TTC549 (cell line): ENCODE measurements at regions not wholly inside any gene's neighbourhood (a gene's known extent, or its start where the extent isn't known, plus 50 kb on each side); places are given as distances from the start of the nearest gene placed in this dataset.
"Not testable (repeated sequence)": the region's sequence is repeated elsewhere in the genome, so short reads cannot be mapped to it uniquely, and the experiment has no call there.

ENCODE experiments used
- FAIRE-seq: peaks from 2 replicates; lab custom pipeline; 2012; peaks lifted over from hg19 to GRCh38; lab: Jason Lieb, UNC

DNA sequence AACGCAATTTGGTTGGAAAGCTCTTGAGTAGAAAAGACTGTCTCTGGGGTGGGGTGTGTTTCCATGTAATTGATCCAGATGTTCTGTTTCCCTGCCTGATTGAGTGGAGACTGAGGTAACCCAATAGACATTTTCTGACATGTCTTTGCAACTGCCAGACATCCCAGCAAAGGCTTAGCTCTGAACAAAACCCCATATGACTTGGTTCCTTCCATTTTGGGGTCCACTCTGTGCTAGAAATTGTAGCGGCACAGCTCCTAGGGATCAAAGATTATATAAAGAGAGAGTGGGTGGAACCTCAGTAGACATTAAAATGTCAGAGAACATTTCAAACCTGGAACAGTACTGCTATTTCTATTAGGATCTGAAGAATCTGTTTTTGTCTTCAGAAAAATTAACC, 189.3 kb downstream of the EDN1 start:
- FAIRE-seq: no peak

- FAIRE-seq: no peak
These were observed 189.7 kb downstream of the EDN1 start for GRCh38 chr6:12479881-12480280.

DNA sequence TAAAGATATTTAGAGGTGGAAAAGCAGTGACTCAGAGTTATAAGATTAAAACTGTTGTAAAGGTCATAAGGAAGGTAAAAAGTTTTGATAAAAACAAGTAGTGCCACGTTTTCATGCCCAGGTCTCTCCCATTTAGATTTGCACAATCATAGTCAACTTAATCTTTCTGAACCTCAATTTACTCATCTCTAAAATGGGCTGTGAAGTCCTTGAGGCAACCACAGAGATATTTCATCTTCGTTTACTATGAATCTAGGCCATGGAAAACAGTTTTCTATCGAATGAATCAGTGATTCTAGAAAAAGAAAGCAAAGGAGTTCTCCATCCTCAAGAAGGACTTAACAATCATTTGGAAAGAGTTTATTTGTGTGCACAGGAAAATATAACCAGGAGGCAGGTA, 190.2 kb downstream of the EDN1 start:
- no peak for FAIRE-seq

DNA sequence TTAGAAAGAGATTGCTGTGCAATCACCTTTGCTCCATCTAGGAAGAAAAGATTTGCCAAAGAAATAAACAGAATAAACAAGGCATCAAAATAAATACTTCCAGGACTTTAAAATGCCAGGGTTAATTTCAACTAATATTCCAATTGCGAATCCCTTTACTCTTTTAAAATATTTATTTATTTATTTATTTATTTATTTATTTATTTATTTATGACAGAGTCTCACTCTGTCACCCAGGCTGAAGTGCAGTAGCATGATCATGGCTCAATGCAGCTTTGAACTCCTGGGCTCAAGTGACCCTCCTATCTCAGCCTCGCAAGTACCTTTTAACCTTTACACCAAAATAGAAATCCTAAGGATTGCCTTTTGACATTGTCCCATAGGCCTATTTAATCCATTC, 191.1 kb downstream of the EDN1 start:
- no peak for FAIRE-seq

DNA sequence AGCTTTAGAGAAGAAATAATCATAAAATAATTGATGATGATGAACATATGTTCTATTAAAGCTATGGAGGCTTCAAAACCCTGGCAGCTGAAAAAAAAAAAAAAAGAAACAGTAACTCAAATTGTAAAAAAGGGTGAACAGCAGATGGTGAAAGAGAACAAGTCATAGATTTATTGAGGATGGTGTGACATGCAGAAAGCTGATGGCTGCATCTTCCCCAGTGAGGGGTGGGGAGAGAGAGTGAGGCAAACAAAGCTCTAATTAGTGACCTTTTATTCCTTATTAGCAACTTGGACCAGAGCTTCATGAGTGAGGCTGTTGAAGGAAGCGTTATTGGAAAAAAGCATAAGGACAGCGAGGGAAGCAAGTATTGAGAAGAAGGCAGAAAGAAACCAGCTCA, 191.7 kb downstream of the EDN1 start:
- no peak for FAIRE-seq

- no peak for FAIRE-seq
These were observed 192.5 kb downstream of the EDN1 start for GRCh38 chr6:12482386-12483375.

DNA sequence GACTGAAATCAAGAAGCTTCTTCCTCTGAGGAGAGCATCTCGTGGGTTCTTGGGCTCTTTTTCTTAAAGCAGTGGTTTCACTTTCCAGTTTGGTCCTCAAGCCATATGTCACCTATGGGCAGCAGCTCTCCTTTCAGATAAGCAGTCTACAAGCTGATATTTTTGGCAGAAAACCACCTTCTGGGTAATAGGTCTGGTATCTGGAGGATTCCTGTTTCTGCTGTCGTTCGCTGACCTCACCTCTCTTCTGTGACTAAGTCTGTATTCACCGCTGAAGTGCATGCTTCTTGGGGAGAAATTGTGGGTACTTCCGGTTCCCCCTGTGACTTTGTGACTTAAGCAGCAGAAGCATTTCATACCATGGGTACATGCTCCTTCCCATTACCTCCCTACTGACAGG, 193.6 kb downstream of the EDN1 start:
- FAIRE-seq: no peak

- FAIRE-seq: no peak
These were observed 194.4 kb downstream of the EDN1 start for GRCh38 chr6:12484519-12484918.

GRCh38 chr6:12485226-12485764, 195.1 kb downstream of the EDN1 start:
- no peak for FAIRE-seq

- no peak for FAIRE-seq
These were observed 195.7 kb downstream of the EDN1 start for GRCh38 chr6:12485837-12486236.

DNA sequence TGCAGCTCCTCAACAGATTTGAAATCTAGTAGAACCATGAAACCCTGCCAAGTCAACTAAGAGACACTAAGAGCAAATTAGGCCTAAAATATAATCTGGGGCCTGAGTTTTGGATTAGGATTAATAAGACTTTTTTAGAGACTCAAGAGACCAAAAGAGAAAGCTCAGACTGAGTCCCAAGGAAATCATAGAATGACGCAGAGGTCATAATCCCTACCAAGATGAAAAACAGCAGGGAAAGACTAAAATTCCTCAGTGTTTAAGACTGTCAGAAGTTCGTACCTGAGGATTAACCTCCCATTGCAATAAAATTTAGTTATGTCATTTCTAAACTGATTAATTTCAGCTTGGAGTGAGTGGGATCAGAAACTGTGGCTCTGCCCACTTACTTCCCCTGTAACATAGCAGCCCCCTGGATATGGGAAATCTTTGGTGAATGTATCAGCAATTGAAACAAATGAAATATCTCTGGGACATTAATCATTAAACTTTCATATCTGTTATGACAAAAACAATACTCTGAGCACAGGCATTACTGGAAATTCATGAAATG, 200.3 kb downstream of the EDN1 start:
- no peak for FAIRE-seq

GRCh38 chr6:12490904-12491571, 200.9 kb downstream of the EDN1 start:
- no peak for FAIRE-seq

DNA sequence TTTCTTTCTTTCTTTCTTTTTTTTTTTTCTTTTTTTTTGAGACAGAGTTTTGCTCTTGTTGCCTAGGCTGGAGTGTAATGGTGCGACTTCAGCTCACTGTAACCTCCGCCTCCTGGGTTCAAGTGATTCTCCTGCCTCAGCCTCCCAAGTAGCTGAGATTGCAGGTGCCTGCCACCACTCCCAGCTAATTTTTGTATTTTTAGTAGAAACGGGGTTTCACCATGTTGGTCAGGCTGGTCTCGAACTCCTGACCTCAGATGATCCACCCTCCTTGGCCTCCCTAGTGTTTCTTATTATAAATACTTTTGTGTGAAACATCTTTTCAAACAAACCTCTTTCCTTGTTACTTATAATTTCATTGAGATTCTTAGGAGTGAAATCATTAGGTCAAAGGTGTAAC, 202.8 kb downstream of the EDN1 start:
- not testable (repeated sequence) for FAIRE-seq

DNA sequence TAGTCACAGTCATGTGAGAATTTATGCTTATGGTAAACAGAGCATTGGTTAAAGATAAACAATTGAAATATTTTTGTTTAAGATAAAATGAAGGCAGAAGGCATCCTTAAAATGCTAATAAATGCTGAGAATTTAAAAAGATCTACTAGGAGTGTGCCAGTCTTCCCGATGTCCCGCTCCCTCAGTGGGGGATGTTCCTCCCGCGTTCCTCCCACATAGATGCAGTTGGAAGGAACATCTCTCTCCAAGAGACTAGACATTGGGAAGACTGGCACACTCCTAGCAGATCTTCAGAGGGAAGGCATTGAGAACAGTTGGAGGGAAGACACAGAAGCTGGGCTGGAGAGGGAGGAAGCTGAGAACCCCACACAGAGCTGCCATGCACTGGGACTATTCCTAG, 203.3 kb downstream of the EDN1 start:
- no peak for FAIRE-seq

DNA sequence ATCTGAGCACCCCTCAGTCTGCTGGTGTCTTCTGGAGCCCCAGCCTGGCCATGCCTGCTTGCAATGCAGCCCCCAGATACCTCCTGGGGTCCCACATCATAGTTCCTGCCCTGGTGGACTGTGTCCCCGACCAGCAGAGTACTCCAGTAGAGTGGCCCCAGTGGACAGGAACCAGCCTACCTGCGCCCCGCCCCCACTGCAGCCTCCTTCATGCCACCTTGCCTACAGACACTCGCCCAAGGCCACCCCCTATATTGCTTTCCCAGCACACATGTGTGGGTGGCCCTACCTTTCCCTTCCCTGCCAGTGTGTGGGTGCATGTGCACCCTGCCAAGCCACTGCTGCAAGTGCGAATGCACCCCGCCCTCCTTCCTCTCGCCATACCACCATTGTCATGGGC, 204.0 kb downstream of the EDN1 start:
- FAIRE-seq: no peak

GRCh38 chr6:12501990-12502389, 211.8 kb downstream of the EDN1 start:
- no peak for FAIRE-seq

DNA sequence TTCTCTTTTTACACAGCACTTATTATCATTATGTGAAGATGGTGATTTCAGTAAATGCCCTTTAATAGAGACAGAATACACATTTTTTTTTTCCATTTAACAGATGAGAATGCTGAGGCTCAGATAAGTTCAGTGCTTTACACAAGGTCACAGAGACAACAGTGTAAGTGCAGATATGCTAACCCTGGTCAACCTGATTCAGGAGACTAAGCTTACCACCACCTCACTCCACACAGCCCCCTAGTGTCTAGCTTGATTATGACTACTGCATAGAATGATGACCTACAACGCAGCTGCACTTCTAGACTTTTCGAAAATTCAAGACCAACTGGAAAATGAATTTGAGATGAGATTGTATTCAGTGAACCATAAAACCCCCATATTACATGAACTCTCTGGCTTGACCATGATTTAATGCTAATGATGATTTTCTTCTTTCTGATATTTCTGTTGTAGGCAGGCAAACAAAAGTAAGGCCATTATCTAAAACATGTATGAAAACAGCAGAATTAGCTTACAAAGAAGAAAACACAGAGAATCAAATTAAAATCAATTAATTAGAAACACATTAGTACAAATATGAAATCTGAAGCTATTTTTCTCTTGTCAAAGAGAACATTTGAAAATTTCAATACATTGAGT, 212.1 kb upstream of the PHACTR1 start:
- FAIRE-seq: no peak

DNA sequence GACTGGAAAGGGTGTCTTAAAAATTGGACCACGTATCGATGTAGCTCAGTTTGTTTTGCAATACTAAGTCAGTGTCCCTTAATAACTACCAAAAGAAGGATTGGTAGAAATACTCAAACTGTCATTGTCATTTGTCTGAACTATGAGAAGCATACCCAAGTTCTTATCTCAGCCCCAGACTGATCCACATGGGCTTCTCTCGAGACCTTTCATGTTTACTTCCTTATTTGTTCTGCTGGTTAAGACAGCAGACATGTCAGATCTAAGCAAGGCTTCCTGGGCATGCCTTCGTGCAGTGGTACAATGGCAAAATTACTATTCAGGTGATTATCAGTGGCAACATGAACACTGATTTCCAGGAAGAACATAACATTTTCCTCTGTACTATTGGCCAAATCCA, 211.1 kb upstream of the PHACTR1 start:
- no peak for FAIRE-seq

DNA sequence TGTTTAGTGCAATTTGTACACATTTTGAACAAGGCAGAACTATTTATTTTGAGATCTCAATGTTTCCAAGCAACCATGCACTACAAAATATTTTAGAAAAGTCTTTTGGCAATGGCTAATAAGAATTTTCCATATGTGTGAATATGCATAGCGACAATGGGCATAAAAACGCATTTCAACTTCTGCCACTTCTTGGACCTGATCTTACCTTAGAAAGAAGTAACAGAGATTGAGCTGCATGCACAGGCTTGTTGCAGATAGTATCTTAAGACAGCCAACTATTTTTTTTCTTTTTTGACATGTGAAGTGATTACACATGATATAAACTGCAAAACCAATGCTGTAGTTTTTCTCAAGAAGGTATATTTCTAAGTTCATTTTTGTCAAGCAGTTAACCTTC, 210.4 kb upstream of the PHACTR1 start:
- FAIRE-seq: no peak

DNA sequence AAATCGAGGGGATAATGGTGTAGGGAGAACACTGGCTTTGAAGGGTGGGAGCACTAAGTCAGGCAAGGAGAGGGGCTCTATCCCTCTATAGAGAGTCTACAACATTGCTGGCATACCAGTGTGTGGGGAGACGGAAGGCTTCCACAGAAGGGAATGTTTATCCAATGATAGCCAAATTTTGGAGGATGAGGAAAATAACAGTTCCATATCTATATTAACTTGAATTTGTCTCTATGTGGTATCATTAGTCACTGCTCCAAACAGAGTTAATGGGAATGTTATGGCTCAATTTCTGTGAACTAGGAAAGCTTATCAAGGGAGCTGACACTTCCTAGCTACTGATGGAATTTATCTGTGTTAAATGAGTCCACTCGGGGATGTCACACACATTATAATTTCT, 208.9 kb upstream of the PHACTR1 start:
- no peak for FAIRE-seq

DNA sequence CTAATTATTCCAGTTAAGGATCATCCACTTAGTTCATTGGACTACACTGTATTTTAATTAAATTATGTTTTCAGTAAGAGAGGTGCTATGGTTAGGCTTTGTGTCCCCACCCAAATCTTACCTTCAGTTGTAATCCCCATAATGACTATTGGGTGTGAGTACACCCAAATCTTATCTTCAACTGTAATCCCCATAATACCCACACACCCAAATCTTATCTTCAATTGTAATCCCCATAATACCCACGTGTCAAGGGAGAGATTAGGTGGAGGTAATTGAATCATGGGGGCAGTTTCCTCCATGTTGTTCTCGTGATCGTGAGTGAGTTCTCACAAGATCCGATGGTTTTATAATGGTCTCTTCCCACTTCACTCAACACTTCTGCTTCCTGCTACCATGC, 208.0 kb upstream of the PHACTR1 start:
- no peak for FAIRE-seq

GRCh38 chr6:12509060-12509459, 207.5 kb upstream of the PHACTR1 start:
- no peak for FAIRE-seq

GRCh38 chr6:12516070-12516469, 200.5 kb upstream of the PHACTR1 start:
- FAIRE-seq: no peak
